Lower leg skin (tissue), 3 donors: ENCODE measurements at regions not wholly inside any gene's neighbourhood (a gene's known extent, or its start where the extent isn't known, plus 50 kb on each side); places are given as distances from the start of the nearest gene placed in this dataset.

Experiments used
- CTCF ChIP-seq, 3 donors: fragments of 450-650 bp; IDR thresholded peaks; one replicate each; pipeline ENCODE4 v1.5.1; 2016; ENCODE audit warnings: antibody characterized with exemption in 3 of 3, mild to moderate bottlenecking in 3 of 3, moderate library complexity in 2 of 3
- POLR2A ChIP-seq, 2 donors: fragments of 450-650 bp; IDR thresholded peaks; one replicate each; pipeline ENCODE4 v1.6.1; 2016 to 2017; ENCODE audit warnings: antibody characterized with exemption in 2 of 2, mild to moderate bottlenecking in 1 of 2, moderate library complexity in 1 of 2

DNA sequence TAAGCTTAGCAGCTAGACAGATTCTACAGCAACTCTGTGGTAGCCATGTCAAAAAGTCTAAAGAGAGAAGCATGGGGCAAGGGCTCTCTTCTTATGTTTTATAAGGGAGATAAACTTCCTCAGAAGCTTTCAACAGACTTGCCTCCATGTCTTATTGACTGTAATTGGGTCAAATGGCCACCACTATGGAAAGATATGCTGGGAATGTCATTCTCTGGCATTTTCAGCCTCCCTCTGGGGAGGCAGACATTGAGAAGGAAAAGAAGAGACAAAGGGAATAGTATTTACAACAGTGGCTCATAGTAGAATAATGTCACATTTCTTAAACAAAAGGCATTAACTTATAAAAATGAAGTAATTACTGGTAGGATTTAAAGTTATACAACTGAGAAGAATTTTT lies 1964.5 kb upstream of the PIK3C3 start:
- TF ChIP-seq CTCF (IDR thresholded peaks at IDR 0.05) (no peak), POLR2A (IDR thresholded peaks at IDR 0.05) (no peak)
